HEK293T (cell line): ENCODE measurements at regions not wholly inside any gene's neighbourhood (a gene's known extent, or its start where the extent isn't known, plus 50 kb on each side); places are given as distances from the start of the nearest gene placed in this dataset.

Source experiments
- CTBP1 ChIP-seq: fragments of 450-650 bp; IDR thresholded peaks from 2 replicates; pipeline ENCODE4 v1.6.1; 2016; ENCODE audit warnings: borderline replicate concordance
- ELF4 ChIP-seq: fragments of 450-650 bp; IDR thresholded peaks from 2 replicates; pipeline ENCODE4 v1.6.1; 2017; ENCODE audit warnings: antibody characterized with exemption
- FOXA1 ChIP-seq: fragments of 450-650 bp; IDR thresholded peaks from 2 replicates; pipeline ENCODE4 v1.6.1; 2016; ENCODE audit warnings: mild to moderate bottlenecking
- FOXK2 ChIP-seq: fragments of 450-650 bp; IDR thresholded peaks from 2 replicates; pipeline ENCODE4 v1.6.1; 2016; ENCODE audit warnings: mild to moderate bottlenecking
- LEF1 ChIP-seq: fragments of 450-650 bp; IDR thresholded peaks from 2 replicates; pipeline ENCODE4 v1.6.1; 2017; ENCODE audit warnings: mild to moderate bottlenecking, borderline replicate concordance
- NFRKB ChIP-seq: fragments of 450-650 bp; IDR thresholded peaks from 2 replicates; pipeline ENCODE4 v1.6.1; 2016; ENCODE audit warnings: mild to moderate bottlenecking, moderate library complexity
- SP1 ChIP-seq: fragments of 450-650 bp; IDR thresholded peaks from 2 replicates; pipeline ENCODE4 v1.6.1; 2017
- TF ChIP-seq, protein P1 (sequence below): fragments of 450-650 bp; IDR thresholded peaks from 2 replicates; pipeline ENCODE4 v1.6.1; 2016

DNA sequence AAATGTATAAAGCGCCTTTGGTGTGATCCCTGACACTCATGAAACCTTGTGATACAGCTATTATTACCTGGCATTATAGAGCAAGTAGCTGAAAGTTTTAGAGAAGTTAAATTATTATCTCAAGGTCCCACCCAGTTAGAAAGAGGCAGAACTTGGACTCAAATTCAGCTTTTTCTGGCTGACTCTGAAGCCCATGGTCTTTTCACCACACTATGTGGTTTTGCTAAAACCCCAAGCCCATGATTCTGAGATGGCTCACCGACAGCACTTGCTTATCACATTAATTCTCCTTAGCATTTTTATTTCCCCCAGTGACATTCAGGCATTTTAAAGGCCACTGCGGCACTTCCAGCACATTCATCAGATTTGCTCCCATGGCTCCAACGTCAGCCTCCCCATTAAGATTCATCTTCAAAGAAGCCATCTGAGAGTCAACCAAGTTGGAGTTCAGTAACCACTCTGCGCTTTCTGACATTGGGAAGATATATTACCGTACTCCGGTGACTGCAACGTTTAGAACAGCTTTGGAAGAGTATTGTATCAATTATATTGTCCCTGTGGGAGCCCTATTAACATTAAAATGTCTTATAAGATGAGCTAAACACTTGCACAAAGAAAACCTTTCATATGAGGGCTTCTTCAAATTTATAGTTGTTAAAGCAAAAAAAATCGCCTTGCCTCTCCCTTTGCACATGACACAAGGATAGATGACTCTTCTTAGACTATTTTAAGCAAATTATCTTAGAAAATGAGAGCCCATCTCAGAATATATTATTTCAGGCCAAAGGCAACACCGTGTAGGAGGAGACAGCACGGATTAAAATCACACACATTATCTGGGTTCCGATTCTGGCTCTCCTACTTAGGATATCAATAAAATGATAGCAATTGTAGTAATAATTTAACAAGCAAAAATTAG is 638.1 kb downstream of the ACTL7B start:
- TF ChIP-seq ELF4, result no peak
- no peak for TF ChIP-seq SP1
- TF ChIP-seq CTBP1, result no peak
- TF ChIP-seq, protein P1, sequence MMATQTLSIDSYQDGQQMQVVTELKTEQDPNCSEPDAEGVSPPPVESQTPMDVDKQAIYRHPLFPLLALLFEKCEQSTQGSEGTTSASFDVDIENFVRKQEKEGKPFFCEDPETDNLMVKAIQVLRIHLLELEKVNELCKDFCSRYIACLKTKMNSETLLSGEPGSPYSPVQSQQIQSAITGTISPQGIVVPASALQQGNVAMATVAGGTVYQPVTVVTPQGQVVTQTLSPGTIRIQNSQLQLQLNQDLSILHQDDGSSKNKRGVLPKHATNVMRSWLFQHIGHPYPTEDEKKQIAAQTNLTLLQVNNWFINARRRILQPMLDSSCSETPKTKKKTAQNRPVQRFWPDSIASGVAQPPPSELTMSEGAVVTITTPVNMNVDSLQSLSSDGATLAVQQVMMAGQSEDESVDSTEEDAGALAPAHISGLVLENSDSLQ, result no peak
- TF ChIP-seq NFRKB, result no peak
- TF ChIP-seq FOXA1, result no peak
- TF ChIP-seq FOXK2, result no peak
- TF ChIP-seq LEF1, result no peak
